HG02642 (cell line): ENCODE measurements at regions not wholly inside any gene's neighbourhood (a gene's known extent, or its start where the extent isn't known, plus 50 kb on each side); places are given as distances from the start of the nearest gene placed in this dataset.
"Not testable (repeated sequence)": the region's sequence is repeated elsewhere in the genome, so short reads cannot be mapped to it uniquely, and the experiment has no call there.

ENCODE experiments used
- ATAC-seq: cut with Tn5 transposase; IDR thresholded peaks from one replicate; pipeline ENCODE4 v1.9.1; 2021; ENCODE audit warnings: mild to moderate bottlenecking; ENCODE audit not compliant: unreplicated experiment, poor library complexity

DNA sequence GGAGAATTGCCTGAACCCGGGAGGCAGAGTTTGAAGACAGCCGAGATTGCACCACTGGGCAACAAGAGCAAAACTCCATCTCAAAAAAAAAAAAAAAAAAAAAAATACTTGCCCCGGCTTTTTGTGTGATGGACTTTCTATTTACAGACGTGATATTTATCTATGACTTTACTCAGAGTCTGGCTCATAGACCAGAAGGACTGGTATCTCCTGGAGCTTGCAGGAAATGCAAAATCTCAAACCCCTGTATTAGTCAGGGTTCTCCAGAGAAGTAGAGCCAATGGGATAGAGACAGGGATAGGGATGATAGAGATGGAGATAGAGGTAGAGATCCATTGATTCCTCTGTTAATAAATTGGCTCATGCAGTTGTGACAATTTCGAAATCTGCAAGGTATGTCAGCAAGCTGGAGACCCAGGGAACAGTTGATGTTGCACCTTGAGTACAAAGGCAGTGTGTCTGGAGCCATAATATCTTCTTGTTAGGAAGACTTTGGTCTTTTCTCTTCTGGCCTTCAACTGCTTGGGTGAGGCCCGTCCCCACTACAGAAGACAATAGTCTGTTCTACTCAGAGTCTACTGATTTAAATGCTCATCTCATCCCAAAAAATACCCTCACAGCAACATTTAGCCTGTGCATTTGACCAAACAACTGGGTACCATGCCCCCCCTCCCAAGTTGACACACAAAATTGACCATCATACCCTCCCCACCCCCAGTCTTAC lies 195.4 kb upstream of the MSX2 start:
- no peak for ATAC-seq

DNA sequence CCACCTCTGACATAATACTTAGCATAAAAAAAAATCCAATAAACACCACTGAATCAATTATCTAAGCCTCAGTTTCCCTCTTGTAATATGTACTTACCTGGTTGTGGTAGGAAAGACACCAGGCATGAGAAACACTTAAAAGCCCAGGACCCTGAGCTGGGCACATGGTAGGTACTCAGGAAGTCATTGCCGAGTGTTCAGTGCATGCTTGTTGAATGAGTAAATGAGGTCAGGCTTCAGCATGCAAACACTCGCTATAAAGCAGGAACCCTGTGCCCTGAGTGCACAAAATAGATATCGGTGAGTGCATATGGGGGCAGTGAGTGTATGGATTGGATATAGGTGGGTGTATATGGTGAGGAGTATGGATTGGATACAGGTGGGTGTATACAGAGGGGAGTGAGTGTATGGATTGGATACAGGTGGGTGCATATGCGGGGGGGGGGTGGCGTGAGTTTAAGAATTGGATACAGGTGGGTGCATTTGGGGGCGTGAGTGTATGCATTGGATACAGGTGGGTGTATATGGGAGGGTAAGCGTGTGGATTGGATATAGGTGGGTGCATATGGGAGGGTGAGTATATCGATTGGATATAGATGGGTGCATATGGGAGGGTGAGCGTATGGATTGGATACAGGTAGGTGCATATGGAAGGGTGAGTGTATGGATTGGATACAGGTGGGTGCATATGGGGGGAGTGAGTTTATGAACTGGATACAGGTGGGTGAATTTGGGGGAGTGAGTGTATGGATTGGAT lies 194.3 kb upstream of the MSX2 start:
- ATAC-seq = no peak

DNA sequence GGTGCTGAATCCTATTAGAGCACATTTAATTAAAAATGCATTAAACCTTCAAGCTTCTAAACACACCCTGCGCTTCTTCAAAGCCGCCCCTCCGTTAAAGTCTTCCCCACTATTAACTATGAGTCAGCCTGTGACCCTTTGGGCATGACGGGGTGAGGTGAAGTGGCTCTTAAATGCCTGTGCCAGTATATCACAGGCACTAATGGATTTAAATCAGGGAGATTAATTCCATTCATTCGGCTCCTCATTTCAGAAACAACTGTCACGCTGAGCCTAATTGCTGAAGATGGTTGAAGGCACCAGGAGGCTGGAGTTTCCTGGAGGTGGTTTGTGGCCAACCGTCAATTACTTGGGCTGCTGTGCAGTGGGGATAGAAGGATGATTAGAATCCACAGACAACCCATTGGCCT lies 192.6 kb upstream of the MSX2 start:
- ATAC-seq = no peak

DNA sequence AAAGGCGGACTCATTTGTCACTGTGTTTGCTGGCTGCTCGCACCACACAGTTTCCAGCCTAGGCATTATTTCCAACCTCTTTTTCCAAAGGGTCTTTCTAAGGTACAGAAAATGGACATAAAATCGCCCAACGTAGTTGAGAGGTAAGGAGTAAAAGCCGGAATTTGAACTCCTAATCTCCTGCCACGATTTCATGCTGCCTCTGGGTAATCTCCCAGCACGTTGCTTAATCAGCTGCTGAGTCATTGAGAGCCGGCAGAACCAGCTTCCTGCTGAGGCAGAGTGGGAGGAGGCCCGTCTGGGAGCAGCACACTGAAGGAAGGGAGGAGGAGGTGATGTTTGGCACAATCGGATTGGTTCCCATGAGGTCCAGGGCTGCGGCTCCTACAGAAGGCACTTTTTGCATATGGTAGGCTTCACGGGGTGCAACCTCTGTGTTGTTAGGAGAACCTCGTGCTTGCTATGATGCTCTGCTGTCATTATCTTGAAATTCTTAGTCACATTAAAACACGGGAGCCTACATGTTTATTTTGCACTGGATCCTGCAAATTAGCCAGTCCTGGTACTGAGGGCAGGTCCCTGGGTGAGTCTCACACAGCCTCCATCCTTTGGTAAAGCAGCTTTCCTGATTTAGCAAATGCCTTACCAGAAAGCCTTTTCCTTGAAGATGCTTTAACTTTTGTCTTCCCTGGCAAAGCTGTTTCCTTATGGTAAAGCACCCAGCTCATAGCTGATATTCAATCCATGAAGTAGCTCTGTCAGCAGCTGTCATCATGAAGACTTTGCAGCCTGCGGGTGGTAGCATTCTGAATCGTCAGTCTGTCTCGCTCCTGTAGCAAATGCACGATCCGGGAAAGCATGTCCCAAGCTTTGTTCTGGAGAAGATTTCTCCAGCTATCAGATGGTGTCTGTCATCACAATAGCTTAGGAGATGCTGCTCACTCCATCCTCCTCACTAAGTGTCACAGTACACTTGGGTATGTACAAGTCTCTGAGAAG lies 191.6 kb upstream of the MSX2 start:
- no peak for ATAC-seq

DNA sequence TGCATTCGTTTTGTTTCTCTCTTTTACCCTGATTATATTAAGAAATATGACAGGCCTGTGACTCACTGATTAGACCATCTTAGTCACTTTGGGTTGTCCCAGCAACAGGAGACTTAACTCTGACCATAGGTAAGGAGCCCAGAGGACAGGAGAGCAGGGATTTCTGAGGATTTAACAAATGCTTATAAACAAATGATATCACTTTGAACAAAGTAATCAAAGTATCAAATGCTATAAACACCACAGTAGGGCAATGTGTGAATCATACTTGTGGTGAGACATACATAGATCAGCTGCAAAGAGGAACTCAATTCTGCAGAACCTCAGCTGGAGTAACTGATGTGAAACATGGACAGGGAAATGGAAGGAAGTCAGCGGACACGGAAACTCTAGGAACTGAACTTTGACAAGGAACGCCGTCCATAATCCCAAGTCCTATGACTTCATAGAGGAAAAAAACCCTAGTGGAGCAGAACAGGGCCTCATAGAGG lies 190.6 kb upstream of the MSX2 start:
- no peak for ATAC-seq

DNA sequence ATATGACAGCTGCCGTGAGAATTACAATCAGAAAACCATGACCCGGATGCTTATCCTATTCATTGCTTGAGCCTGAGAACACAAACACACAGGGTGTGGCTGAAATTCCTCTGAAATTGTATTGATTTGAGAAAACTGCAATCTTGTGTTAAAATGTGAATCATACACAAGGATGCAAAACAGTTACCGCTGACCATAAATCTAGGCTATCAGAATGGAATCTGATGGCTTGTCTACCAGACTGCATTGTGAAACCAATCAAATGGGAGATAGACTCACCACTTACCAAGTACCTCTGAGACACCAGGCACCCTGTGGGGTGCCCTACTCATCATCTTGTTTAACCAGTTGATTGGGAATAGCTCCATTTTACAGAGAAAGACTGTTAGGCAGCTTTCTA lies 188.7 kb upstream of the MSX2 start:
- no peak for ATAC-seq

DNA sequence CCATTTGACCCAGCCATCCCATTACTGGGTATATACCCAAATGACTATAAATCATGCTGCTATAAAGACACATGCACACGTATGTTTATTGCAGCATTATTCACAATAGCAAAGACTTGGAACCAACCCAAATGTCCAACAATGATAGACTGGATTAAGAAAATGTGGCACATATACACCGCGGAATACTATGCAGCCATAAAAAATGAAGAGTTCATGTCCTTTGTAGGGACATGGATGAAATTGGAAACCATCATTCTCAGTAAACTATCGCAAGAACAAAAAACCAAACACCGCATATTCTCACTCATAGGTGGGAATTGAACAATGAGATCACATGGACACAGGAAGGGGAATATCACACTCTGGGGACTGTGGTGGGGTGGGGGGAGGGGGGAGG lies 184.6 kb upstream of the MSX2 start:
- not testable (repeated sequence) for ATAC-seq

DNA sequence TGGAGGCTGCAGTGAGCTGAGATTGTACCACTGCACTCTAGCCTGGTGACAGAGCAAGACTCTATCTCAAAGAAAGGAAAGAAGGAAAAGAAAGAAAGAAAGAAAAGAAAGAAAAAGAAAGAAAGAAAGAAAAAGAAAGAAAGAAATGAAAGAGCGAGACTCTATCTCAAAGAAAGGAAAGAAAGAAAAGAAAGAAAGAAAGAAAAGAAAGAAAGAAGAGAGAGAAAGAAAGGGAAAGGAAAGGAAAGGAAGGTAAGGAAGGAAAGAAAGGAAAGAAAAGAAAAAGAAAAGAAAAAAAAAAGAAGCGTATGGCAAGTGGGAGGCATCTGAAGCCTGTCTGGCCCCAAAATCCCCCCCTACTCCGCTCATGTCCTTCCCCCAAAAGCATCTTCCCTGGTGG lies 182.3 kb upstream of the MSX2 start:
- no peak for ATAC-seq

DNA sequence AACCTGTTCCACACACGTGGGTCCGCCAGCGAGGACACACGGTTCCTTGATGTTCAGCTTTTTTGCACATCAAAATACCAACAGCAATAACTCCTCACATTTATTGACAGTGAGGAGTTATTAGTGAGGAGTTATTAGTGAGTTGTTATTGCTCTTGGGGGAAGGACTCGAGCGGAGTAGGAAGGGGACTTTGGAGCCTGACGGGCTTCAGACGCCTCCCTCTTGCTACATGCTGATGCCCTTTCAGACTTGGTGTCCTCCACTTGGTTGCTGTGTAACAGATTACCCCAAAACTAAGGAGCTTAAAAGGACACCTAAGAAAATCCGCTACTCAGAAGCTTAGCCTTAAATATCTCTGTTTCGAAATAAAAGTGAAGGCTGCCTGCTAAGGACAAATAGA lies 181.9 kb upstream of the MSX2 start:
- ATAC-seq = no peak

DNA sequence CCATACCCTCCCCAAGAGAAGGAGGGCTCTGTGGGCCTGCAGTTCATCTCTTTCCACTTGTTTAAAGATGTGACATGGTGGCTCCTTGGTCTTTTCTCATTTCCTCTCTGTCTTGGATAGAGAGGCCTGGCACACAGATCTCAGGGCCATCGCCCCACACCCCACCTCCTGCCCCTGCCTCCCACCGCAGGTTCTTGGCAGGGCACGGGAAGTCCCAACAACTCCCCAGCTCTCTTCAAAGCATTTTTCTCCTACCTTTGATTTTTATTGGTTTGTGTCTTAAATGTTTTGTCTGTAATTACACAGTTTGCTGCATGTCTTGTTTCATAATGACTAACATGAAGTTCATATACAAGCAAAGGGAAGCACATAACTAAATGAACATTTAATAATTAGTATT lies 178.5 kb upstream of the MSX2 start:
- no peak for ATAC-seq

DNA sequence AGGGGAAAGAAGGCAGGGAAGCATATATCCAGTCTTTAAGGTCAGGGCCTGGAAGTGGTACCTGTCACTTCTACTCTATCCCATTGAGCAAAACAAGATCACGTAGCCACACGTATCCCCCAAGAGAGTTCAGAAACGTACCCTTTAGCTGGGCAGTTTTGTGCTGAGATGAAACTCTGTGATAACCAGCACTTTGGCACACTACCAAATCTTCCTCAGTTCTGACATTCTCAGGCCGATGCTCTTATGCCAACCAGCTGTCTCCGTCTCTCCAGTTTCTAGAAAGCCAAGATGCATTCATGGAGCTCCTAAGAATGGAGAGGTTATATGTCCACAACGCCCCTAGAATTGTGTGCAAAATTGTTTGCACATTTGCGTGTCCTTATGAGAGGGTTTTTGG lies 176.6 kb upstream of the MSX2 start:
- ATAC-seq = no peak

DNA sequence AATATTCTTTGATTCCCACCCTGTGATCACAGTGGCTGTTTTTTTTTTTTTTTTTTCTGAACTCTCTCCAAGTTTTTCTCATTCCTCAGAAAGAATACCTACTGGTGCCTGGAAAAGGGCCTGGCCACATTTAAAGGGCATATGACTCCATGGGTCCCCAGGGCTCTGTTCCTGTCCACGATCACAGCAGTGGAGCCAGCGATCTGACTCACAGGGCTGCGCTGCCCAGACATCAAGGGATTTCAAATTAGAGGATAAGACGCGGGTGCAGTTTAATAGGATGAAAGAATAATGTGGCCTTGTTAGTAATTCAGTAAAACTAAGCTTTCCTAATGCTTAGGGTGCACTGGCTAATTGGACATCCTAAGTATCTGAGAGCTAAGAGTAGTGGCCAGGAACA lies 175.1 kb upstream of the MSX2 start:
- ATAC-seq = no peak

DNA sequence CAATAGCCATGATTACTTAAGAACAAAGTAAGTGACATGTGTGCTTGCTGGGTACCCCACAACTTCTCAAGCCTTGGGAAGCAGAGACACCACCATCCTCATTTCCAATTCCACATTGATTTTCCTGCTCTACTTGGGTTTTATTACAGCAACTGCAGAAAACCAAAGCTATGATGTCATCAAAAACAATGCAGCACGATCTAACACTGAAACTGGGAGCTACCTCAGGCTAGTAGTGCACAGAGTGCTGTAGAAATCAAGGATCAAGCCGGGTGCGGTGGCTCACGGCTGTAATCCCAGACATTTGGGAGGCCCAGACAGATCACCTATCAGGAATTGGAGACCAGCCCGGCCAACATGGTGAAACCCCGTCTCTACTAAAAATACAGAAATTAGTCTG lies 174.4 kb upstream of the MSX2 start:
- ATAC-seq = no peak

DNA sequence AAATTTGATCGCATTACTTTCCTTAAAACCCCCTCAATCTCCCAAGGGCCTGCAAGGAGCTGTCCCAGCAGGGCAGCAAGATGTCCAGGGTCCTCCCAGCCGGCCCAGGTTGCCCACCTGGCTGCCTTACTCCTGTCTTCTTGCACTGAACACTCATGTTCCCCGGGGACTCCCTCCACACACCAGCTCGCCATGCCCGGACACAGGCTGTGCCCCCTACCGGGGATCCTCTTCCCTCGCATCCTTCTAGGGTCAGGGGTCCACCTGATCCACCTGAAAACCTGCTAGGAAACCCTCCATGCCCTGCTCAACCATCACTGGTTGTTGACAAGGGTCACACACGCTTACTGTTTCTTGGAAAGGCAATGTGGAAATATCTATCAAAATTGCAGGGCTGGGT lies 172.0 kb upstream of the MSX2 start:
- no peak for ATAC-seq

DNA sequence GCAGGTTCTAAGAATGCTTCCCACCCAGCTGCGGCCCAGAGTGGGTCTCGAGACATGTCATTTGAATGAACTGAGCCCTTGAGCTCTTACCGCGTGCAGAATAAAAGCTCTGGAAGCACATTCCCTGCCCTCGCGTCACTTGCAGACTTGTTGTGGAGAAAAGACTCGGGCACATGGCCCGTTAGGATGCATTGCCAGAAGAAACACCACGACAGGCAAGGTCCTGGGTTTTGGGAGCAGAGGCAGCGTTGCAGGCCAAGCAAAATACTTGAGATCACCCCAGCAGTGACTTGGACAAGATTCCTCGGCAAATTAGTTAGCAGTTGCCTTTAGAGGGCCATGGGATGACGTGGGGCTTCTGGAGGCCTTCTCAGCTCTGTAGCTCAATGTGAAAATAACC lies 170.8 kb upstream of the MSX2 start:
- ATAC-seq = no peak

DNA sequence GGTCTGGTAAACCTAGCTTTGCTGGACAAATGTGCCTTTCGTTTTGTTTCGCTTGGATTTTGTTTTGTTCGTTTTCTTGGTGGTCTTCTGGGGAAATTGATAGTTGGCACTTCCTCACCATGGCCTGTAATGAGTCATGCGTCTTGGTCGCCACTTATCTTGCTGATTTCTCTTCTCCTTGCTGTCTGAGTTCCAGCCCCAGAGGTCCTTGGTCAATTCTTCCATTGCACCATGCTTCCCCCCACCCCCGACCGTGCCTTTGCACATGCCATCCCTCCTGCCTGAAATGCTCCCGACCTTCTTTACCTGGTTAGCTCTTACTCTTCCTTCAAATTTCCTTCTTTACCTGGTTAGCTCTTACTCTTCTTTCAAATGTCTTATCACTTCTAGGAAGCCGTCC lies 168.7 kb upstream of the MSX2 start:
- ATAC-seq = no peak

DNA sequence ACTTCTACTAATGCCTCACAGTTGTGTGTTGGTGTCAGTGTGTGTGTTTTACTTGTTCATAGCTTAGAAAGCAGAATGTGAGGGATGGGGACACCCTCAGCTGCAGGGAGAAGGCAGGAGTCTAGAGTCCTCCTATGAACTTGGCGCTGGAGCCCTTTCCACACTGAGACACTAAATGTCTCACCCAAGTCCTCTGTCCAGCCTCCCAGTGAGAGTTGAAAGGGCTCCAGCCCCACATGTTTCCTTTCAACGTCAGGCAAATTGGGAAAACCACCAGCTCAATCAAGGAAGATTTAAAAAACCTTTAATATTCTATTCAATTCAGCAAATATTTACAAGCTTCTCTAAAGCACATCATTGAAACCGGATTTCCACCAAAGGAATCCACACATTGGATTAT lies 167.6 kb upstream of the MSX2 start:
- no peak for ATAC-seq

DNA sequence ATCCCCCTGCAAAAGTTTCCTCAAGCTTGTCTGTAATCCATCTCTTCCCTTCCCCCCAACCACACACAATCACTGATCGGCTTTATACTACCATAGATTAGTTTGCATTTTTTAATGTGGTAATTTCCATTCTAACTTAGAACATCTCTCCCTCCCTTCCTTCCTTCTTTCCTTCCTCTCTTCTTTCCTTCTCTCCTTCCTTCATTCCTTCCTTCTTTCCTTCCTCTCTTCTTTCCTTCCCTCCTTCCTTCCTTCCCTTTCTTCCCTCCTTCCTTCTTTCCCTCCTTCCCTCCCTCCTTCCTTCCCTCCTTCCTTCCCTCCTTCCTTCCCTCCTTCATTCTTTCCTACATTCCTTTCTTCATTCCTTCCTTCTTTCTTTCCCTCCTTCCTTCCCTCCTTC lies 166.2 kb upstream of the MSX2 start:
- no peak for ATAC-seq

DNA sequence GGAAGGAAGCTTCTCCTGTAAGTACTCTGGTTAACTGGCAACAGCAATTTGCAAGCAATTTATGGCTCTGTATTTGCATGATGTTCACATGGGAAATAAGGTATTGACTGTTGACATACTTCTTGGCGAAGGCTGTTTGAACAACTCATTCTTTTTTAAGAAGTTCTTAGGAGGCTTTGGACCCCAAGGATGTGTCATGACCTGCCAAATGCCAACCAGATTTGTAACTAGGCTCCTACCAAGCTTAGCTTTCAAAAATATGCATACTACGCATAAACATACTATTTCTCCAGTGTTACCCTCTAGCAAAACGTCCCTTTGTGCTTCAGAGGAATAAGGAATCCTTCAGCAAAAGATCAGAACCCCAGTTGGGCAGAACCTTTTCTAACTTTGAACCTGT lies 165.2 kb upstream of the MSX2 start:
- no peak for ATAC-seq

DNA sequence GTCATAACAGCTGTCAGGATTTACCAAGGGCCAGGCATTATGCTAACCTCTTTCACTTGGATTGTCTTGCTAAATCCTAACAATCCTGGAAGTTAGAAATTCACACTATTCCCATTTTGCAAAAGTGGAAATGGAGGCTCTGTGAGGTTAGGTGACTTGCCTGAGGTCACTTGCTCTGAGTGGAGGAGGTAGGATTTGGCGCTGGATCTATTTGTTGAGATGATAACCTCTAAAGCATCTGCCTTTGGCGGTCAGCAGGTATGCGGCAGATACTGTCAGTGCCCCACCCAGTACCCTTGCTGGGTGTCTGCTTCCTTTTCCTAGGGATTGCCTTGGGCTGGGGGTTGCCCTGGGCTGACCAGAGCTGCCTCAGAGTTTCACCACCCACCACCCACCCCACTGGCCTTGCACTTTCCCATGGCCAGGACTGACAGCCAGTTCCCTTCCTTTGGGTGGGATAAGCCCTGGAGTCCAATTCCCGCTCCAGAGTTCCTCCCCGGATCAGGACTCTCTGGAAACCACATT lies 164.8 kb upstream of the MSX2 start:
- ATAC-seq = no peak

DNA sequence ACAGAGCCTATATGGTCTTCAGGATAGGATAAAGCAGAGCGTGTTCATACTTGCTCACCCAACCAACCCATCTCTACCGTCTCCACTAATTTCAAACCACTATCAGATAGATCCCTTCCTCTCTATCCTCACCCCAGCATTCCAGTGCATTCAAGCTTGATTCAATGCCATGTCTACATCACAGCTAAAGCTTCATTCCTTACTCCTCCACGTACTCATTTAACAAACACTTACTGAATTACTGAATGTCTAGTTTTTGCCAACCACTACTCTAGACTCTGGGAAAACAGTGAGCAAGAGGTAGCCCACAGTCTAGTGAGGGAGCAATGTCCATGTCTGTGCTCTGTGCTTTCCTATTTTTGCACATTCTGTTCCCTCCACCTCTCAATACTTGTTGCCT lies 163.5 kb upstream of the MSX2 start:
- ATAC-seq = no peak
